Kidney (tissue), 13 donors: ENCODE measurements at regions not wholly inside any gene's neighbourhood (a gene's known extent, or its start where the extent isn't known, plus 50 kb on each side); places are given as distances from the start of the nearest gene placed in this dataset.
"Not testable (repeated sequence)": the region's sequence is repeated elsewhere in the genome, so short reads cannot be mapped to it uniquely, and the experiment has no call there.

Experiments
- DNase-seq, 5 donors: peaks; one replicate each; pipeline ENCODE4 v3.0.0-alpha.2; 2013 to 2020
- FAIRE-seq: peaks from 2 replicates; lab custom pipeline; 2012; peaks lifted over from hg19 to GRCh38; lab: Jason Lieb, UNC
- H3K27ac ChIP-seq, 2 donors: one replicate each; pipeline ENCODE4 v1.7.0; 2013; ENCODE audit warnings: low read depth in 2 of 2, low read length in 2 of 2, inconsistent platforms in 1 of 2
- H3K27me3 ChIP-seq: one replicate; pipeline ENCODE4 v1.7.1; 2013; ENCODE audit warnings: low read length, inconsistent platforms; ENCODE audit not compliant: control insufficient read depth, insufficient read depth
- H3K36me3 ChIP-seq, 3 donors: one replicate each; pipeline versions ENCODE4 v1.7.0 to v1.7.1; 2013; ENCODE audit warnings: low read length in 3 of 3, control low read depth in 1 of 3, inconsistent platforms in 1 of 3; ENCODE audit not compliant: insufficient read depth in 3 of 3, control insufficient read depth in 2 of 3
- H3K4me1 ChIP-seq, 3 donors: one replicate each; pipeline versions ENCODE4 v1.7.0 to v1.7.1; 2013; ENCODE audit warnings: low read length in 3 of 3, inconsistent platforms in 1 of 3, low read depth in 1 of 3; ENCODE audit not compliant: control insufficient read depth in 2 of 3, insufficient read depth in 2 of 3
- H3K4me3 ChIP-seq, 3 donors: one replicate each; pipeline versions ENCODE4 v1.7.0 to v1.8.1; 2013; ENCODE audit warnings: low read length in 3 of 3, control low read depth in 1 of 3, inconsistent platforms in 1 of 3
- H3K9ac ChIP-seq, 3 donors: one replicate each; pipeline versions ENCODE4 v1.7.0 to v1.7.1; 2013; ENCODE audit warnings: low read length in 3 of 3, control low read depth in 1 of 3, inconsistent platforms in 1 of 3
- H3K9me3 ChIP-seq, 3 donors: one replicate each; pipeline versions ENCODE4 v1.7.0 to v1.7.1; 2013; ENCODE audit warnings: low read length in 3 of 3, control low read depth in 1 of 3, inconsistent platforms in 1 of 3; ENCODE audit not compliant: control insufficient read depth in 2 of 3, insufficient read depth in 1 of 3
- CTCF ChIP-seq: IDR thresholded peaks from 3 replicates; pipeline ENCODE4 v1.5.1; 2012; ENCODE audit warnings: mild to moderate bottlenecking, moderate library complexity, borderline replicate concordance; ENCODE audit not compliant: insufficient read depth; ENCODE audit errors: extremely low read depth
- intact Hi-C: fragments of 100-400 bp; cut with DNase I; formaldehyde crosslinking; loops from one replicate; pipeline ENCODE4 v1.11.1; 2022
- donor health status: control.
- donor health status: control.
- donor health status: control.
- donor health status: control.
- donor health status: control.
- donor health status: DM: yes; HTN: yes; CAD: no.
- donor health status: Normal renal cell carcinoma (clear cell type).

- Histone ChIP-seq H3K27me3 (no peaks in the 10 kb centered on the region), H3K9ac (no peak overlapping the region), H3K4me1 (no peaks in the 10 kb centered on the region), H3K36me3 (no peaks in the 10 kb centered on the region), H3K4me3 (no peak overlapping the region), H3K27ac (no peak overlapping the region), H3K9me3 (peaks cover 0 to 5% (median 0%) of the 10 kb centered on the region in 3 donors)
- DNase-seq = no peak
- intact Hi-C loops = no loop called here
- FAIRE-seq = no peak
- TF ChIP-seq CTCF = no peak
These were observed 276.8 kb downstream of the KCNRG start for GRCh38 chr13:50292081-50292480.

DNA sequence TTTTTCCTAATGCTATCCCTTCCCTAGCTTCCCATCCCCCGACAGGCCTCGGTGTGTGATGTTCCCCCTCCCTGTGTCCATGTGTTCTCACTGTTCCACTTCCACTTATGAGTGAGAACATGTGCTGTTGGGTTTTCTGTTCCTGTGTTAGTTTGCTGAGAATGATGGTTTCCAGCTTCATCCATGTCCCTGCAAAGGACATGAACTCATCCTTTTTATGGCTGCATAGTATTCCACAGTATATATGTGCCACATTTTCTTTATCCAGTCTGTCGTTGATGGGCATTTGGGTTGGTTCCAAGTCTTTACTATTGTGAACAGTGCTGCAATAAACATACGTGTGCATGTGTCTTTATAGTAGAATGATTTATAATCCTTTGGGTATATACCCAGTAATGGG lies 279.2 kb downstream of the KCNRG start:
- FAIRE-seq, H3K9me3 ChIP-seq, DNase-seq, H3K36me3 ChIP-seq, H3K27me3 ChIP-seq, H3K4me3 ChIP-seq, H3K27ac ChIP-seq, H3K9ac ChIP-seq, intact Hi-C loops, H3K4me1 ChIP-seq: not testable (repeated sequence)

GRCh38 chr13:50299546-50300249 lies 284.5 kb downstream of the KCNRG start:
- no peaks in the 10 kb centered on the region for H3K4me1 ChIP-seq
- intact Hi-C loops = no loop called here
- no peak for DNase-seq
- no peak for FAIRE-seq
- H3K27me3 ChIP-seq = no peaks in the 10 kb centered on the region
- no peaks in the 10 kb centered on the region for H3K36me3 ChIP-seq
- TF ChIP-seq CTCF = no peak
- no peak overlapping the region for H3K9ac ChIP-seq
- H3K9me3 ChIP-seq = no peaks in the 10 kb centered on the region
- no peak overlapping the region for H3K4me3 ChIP-seq
- no peak overlapping the region for H3K27ac ChIP-seq

GRCh38 chr13:50303963-50304721 lies 288.9 kb downstream of the KCNRG start:
- no peak overlapping the region for H3K4me3 ChIP-seq
- H3K4me1 ChIP-seq = no peaks in the 10 kb centered on the region
- no peak overlapping the region for H3K27ac ChIP-seq
- FAIRE-seq (no peak), DNase-seq (no peak)
- TF ChIP-seq CTCF = no peak
- H3K36me3 ChIP-seq = no peaks in the 10 kb centered on the region
- no peak overlapping the region for H3K9ac ChIP-seq
- H3K27me3 ChIP-seq = no peaks in the 10 kb centered on the region
- intact Hi-C loops = no loop called here
- no peaks in the 10 kb centered on the region for H3K9me3 ChIP-seq
